OCI-M1 (cell line): ENCODE measurements at regions not wholly inside any gene's neighbourhood (a gene's known extent, or its start where the extent isn't known, plus 50 kb on each side); places are given as distances from the start of the nearest gene placed in this dataset.
"Not testable (repeated sequence)": the region's sequence is repeated elsewhere in the genome, so short reads cannot be mapped to it uniquely, and the experiment has no call there.

Experiments used
- DNase-seq: peaks from one replicate; lab custom pipeline; 2025; lab: John Stamatoyannopoulos, UW

- not testable (repeated sequence) for DNase-seq
Measured at GRCh38 chr15:34528055-34528754, 55.2 kb downstream of the GOLGA8B start.

- not testable (repeated sequence) for DNase-seq
Measured at GRCh38 chr15:34527641-34528040, 55.8 kb downstream of the GOLGA8B start.

DNA sequence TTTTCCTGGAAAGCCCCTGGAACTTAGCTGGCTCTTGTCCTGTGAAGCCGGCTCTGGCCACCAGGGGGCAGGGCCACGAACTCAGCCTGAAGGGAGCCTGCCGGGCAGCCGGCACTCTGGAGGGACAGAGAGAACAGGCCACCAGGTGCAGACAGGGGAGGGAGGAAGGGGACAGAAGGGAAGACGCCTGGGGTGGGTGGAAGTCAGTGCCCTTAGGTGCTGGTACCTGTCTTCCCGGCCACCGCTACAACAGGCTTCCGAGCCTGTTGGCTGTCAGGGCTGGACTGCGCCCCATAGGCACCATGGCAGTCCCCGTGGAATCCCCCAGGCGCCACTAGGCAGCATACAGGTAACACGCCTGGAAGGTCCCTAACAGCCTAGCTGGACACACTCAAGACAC, 59.6 kb downstream of the GOLGA8B start:
- DNase-seq, result not testable (repeated sequence)

DNA sequence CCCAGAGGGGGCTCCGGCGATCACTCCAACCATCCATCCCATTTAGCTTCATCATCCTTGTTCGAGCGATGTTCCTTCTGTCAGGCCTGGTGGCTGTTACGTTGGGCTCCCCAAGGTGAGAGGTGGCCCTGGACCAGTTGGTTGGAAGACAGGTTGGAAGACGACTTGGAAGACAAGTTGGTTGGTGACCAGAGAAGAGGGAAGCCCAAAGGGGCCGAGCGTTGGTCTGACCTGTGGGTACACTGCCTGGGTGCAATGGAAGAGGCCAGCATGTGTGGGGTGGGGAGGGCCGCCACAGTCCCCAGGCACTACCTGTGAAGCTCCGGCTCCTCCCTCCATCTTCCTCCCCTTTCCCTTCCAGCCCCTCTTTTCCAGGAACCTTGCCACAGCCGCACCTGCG, 60.9 kb downstream of the GOLGA8B start:
- not testable (repeated sequence) for DNase-seq

DNA sequence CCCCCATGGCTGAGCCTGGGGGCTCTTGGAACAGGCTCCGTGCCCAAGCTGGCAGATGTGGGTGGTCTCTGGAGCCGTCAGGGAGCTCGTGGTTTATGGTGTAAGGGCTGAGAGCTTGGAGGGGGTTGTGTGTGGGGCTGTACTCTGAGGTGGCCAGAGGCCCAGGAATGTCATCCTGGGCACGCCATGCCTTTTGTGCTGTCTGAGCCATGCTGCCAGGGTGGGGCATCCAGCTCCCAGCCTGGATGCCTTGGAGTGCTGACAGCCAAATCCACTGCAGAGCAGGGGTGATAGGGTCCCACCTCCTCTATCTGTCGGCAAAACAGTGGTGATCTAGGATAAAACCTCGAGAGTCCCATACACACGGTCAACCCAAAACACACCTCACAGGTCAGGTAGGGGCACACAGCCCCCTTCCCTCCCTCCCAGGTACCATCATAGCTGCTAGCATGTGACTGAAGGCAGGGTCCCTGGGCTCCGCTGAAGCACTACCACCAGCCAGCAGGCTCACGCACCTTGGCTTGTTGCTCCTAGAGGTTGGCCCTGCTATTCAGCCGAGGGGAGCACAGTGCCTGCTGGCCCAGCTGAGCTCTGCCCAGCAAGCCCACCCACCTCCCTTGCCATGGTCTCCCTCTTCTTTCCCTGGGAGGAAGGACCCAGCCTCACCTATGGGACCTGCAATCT, 61.5 kb downstream of the GOLGA8B start:
- not testable (repeated sequence) for DNase-seq

GRCh38 chr15:34520566-34520965, 62.9 kb downstream of the GOLGA8B start:
- DNase-seq, result no peak

GRCh38 chr15:34520010-34520409, 63.4 kb downstream of the GOLGA8B start:
- not testable (repeated sequence) for DNase-seq

- peak; percentile 61 for DNase-seq
Measured at GRCh38 chr15:34514251-34514670, 69.2 kb downstream of the GOLGA8B start.

DNA sequence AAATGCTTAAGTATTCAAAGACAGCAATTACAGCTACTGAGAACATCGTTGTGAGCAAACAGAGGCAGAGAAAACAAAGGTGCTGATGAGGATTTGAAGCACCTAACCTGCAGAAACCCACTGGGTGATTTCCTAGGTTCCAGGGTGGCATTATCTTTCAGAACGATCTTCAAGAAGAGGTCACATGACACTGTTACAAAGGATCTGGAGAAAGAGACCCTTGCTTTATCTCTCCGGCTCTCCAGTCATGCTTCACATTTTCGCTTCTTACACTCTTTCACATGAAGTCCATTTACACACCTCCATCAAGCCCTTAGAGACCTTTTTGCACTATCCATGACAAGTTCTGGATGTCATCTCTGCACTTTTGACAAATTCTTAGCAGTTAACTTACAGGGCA, 70.8 kb downstream of the GOLGA8B start:
- no peak for DNase-seq

GRCh38 chr15:34501131-34501530, 63.5 kb upstream of the GOLGA8A start:
- no peak for DNase-seq

DNA sequence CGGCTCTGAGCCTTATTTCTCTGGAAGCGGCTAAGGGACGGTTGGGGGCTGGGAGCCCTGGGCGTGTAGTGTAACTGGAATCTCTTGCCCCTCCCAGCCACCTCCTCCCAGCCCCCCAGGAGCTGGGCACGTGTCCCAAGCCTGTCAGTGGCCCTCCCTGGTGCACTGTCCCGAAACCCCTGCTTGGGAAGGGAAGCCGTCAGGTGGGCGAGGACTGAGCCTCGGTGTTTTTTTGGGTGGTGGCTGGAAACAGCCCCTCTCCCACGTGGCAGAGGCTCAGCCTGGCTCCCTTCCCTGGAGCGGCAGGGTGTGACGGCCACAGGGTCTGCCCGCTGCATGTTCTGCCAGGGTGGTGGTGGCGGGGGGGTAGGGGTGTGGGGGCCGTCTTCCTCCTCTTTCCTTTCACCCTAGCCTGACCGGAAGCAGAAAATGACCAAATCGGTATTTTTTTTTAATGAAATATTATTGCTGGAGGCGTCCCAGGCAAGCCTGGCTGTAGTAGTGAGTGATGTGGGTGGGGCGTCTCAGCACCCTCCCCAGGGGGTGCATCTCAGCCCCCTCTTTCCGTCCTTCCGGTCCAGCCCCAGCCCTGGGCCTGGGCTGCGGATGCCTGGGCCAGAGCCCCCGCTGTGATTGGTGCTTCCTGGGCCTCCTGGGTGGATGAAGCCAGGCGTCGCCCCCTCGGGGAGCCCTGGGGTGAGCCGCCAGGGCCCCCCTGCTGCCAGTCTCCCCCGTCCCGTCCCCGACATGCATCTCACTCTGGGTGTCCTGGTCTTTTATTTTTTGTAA, 58.8 kb upstream of the GOLGA8A start:
- no peak for DNase-seq

DNA sequence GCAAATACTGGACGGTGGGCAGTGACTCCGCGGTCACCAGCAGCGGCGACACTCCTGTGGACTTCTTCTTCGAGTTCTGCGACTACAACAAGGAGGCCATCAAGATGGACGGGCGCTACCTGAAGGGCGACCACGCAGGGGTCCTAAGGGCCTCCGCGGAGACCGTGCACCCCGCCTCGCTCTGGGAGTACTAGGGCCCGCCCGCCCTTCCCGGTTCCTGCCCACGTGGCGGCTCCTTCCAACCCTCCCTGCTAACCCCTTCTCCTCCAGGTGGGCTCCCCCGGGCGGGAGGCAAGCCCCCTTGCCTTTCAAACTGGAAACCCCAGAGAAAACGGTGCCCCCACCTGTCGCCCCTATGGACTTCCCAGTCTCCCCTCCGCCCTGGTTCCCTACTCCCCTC, 58.1 kb upstream of the GOLGA8A start:
- DNase-seq, result not testable (repeated sequence)

GRCh38 chr15:34494084-34494399, 56.4 kb upstream of the GOLGA8A start:
- DNase-seq, result no peak

GRCh38 chr15:34493001-34493400, 55.4 kb upstream of the GOLGA8A start:
- DNase-seq, result no peak

GRCh38 chr15:34491488-34491887, 53.9 kb upstream of the GOLGA8A start:
- DNase-seq, result not testable (repeated sequence)

DNA sequence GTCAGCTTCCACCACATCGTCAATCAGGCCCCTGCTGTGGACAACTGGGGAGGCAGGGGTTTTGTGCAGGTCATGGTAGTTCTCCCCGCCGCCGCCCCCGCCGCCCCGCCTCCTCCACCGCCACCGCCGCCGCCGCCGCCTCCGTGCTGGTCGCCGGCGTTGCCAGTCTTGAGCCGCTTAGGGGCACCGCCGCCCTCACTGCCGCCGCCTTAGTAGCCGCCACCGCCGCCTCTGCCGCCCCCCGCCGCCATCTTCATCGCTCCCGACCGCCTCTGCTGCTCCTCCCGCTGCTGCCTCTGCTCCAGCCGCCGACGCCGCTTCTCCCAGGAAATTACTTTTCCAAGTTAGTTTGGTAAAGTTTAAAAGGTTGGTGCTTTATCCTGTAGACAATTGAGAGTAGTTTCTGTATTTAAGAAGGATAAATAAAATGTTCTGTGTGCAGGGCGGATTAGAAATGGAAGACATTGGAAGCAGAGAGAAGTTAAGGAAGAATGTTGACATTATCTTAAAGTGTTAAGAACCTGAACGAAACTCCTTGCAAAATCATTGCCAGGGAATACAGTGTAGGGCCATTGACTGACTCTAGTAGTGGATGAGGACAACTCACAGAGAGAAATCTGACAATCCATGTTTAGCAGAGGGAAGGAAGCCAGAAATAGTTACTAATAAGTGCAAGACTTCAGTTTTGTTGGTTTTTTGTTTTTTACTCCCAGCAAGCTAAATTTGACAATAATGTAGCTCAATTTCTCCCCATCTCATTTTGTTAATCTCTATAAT, 53.0 kb upstream of the GOLGA8A start:
- no peak for DNase-seq

DNA sequence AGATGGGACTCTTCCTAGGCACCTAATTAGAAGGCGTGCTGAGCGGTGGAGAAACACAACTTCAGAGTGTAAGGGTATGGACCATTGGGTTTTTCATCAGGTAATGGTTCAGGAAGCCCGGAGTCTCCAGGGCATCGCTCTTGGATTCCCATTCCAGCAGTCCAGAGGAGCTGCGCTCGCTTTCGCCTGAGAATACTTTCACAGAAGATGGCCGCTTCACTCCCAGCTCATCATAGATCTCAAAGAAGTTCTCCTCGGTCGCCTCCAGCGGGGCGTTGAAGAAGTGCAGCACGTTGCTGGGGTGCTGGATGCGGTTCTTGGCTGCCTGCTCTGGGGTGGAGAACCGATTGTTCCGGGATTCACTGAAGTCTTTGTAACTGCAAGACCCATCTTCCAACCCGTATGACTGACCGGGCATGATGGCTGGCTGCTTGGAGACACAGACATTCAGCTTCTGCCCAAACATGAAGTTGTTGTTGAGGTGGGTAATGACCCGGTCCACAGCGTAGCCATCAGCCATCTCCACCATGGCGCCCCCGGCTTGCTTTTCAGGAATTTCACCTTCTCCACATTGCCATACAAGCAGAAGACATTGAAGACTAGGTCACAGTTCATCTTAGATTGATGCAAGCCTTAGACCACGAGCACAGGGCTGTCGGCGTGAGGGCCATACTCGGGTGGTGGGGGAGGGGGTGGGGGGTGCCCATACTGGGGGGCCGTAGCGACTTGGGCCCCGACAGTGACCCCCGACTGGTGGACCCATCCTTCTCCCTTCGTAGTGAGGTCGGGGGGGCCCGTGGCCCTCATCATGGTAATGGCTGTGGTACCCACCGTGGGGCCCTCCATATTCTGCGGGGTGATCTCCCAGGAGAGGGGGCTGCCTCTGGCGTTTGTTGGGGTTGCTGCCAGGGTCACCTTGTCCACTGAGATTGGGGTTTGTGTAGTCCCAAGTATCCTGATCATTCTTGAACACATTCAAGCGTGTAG, 51.7 kb upstream of the GOLGA8A start:
- peak; percentile 74 for DNase-seq
